GM19240 (cell line): ENCODE measurements at regions not wholly inside any gene's neighbourhood (a gene's known extent, or its start where the extent isn't known, plus 50 kb on each side); places are given as distances from the start of the nearest gene placed in this dataset.
A peak's percentile ranks its signal among the peaks of the same experiment; 100 is the strongest.
"Not testable (repeated sequence)": the region's sequence is repeated elsewhere in the genome, so short reads cannot be mapped to it uniquely, and the experiment has no call there.

Source experiments
- DNase-seq: peaks from one replicate; pipeline ENCODE4 v3.0.0; 2011; ENCODE audit warnings: low spot score; ENCODE audit not compliant: insufficient read length

DNA sequence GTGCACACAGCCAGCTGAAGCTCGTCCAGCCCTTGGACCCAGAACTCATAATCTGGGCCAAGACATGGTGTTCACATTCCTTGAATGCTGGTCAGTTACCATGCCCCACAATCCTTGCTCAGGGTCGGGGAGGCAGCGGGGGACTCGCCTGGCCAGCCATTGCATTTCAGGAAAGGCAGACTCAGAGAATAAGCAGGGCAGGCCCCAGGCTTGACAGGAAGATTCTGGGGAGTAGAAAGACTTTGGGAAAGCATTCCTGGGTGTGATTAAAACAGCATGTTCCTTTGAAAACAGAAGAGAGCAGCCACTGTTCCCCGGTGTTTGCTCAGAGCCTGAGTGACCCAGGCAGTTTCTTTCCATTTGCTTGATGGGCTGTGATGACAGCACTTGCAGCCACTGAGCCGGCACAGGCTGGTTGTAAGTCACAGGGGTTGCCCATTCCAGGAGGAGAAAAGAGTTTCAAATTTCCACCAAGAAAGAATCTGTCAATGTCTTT, 473.7 kb downstream of the TYW1 start:
- DNase-seq = no peak

DNA sequence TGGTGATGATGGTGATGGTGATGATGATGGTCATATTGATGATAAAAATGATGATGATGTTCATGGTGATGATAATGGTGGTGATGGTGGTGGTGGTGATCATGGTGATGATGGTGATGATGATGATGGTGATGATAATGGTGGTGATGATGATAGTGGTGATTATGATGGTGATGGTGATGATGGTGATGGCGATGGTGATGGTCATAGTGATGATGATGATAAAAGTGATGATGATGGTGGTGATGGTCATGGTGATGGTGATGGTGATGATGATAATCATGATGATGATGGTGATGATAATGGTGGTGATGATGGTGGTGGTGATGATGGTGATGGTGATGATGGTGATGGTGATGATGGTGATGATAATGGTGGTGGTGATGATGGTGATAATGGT, 478.7 kb downstream of the TYW1 start:
- DNase-seq = no peak

DNA sequence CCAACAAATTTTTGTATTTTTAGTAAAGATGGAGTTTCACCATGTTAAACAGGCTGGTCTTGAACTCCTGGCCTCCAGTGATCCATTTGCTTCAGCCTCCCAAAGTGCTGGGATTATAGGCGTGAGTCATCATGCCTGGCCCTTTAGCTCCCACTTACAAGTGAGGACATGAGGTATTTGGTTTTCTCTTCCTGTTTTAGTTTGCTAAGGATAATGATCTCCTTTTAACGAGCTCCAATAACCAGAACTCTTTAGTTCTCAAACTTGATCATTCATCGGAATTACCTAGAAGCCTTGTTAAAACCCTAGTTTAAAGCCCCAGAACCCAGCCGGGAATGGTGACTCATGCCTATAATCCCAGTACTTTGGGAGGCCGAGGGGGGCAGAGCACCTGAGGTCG, 481.4 kb downstream of the TYW1 start:
- DNase-seq = no peak

GRCh38 chr7:67484244-67484751, 487.7 kb downstream of the TYW1 start:
- peak; percentile 19 for DNase-seq

- no peak for DNase-seq
Measured at GRCh38 chr7:67486401-67486800, 489.8 kb downstream of the TYW1 start.

DNA sequence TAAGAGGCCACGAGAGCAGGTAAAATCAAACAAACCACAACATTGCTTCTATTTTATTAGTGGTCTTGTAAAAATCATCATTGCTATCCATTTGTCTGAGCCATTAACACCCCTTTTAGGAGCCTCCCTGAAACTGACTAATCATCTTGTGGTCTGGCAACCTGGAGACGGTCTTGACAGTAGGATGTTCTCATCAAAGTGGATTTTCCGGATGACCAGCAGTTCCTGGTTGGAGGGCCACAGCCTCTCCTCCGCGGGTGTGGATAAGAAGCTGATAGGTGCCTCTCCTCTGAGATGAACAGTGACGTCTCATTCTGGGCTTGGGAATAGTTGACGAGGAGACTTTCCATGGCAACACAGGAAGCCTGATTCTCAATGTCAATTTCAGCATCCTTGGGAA, 490.7 kb downstream of the TYW1 start:
- DNase-seq = no peak

DNA sequence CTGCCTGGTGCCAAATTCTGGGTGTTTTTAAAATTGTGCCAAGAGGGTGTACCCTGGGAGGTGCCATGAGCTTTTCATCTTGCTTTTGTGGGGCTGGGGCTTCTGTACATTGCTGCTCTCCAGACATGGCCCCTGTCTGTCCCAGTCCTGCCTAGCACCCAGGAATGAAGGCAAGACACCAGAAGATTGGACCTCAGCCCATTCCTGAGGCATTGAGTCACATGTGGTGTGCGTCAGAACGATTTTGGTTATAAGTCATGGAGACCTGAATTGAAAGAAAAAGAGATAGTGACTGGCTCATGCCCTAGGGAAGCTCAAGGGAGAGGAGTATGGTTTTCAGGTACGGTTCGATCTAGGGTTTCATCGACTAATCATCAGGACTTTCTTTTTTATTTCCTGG, 493.2 kb downstream of the TYW1 start:
- DNase-seq = no peak

DNA sequence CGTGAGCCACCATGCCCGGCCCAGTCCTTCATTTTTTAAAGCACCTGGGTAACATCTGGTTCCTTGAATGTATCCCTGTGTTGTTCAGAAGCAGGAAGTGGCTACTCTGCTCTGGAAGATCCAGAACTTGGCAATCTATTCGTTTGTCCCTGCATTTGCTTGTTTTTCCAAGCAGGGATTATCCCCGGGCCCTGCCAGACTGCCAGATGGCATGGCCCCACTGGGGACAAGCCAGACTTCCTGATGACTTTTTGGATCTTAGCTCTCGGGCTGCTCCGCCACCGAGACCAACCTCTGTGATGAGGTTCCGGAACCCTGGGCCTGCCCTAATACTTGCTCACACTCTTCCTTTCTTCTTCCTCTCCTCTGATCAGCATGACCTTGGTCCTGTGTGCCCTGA, 496.7 kb downstream of the TYW1 start:
- no peak for DNase-seq

DNA sequence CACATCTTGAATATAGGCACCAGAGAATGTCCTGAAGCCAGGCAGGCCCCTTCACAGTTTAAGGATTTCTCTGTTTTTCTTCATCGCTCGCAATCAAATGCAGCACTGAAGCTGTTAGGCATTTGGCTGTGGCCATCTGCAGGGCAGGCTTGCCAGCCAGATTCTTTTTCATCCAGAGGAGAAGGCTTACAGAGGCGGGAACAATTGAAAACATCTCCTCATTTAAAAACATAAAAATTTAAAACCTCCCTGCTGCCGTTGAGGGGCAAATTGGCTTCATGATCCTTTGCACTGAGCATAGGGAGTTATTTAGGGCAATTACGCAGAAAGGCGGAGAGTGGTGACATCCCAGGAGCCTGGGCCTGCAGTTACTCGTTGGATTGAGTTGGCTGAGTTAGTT, 500.0 kb downstream of the TYW1 start:
- no peak for DNase-seq

DNA sequence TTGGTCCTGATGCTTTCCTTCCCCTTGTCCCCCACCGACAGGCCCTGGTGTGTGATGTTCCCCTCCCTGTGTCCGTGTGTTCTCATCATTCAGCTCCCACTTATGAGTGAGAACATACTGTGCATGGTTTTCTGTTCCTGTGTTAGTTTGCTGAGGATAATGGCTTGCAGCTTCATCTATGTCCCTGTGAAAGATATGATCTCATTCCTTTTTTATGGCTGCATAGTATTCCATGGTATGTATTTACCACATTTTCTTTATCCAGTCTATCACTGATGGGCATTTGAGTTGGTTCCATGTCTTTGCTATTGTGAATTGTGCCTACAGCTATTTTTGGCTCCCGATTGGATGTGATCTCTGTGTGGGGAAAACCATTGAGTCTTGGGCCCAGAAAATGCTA, 501.3 kb downstream of the TYW1 start:
- not testable (repeated sequence) for DNase-seq

DNA sequence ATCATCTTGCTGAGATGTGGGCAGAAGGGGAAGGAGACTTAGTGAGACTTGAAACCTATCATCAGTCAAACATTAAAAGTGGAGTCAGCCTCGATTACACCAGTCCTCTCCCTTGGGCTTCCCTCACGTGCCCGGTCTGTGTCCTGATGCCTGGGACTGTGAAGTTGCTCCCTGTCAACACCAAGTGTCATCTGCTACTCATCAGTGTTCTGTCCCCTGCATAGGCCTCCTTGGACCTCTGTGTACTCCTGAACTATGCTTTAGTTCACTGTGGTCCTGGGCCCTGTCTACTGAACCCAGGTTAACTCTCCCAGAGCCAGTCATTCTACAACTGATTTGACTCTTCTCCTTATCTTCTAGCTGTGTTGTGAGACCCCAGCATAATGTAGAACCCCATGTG, 506.3 kb downstream of the TYW1 start:
- DNase-seq = no peak

- DNase-seq = no peak
Measured at GRCh38 chr7:67505449-67505848, 508.8 kb downstream of the TYW1 start.

- DNase-seq = no peak
Measured at GRCh38 chr7:67512481-67512880, 515.8 kb downstream of the TYW1 start.

DNA sequence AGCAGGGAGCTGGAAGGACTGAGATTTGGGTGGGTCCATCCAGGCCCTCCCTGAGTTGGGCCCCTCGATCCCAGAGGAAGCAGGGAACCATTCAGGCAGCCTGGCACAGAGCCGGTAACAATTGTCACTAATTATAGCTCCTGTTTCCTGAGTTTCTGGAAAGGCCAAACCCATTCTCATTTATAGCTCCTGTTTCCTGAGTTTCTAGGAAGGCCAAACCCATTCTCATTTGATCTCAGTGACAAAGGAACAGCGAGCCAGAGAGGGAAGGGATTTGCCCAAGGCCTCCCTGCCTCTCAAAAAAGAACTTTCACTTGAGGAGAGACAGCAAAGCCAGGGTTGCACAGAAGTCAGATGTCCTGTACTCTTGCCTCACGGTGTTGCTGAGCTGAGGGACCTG, 521.9 kb downstream of the TYW1 start:
- DNase-seq = no peak

DNA sequence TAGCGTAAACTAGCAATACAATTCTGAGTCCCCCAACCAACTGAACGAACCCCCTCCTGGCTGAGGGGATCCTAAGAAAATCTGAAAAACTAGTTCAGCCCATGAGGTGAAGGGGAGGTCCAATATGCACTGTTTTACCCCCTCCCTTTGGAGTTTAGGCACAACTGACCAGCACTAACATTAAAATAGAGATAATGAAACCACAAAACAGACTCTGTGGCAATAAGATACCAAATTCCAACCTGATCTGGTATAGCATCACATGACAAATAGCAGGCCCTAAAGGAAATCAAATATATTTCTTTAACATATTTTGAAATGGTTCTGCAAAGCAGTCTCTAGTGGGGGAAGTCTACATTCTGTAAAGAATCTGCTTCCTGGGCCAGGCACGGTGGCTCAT, 522.5 kb downstream of the TYW1 start:
- DNase-seq = no peak

DNA sequence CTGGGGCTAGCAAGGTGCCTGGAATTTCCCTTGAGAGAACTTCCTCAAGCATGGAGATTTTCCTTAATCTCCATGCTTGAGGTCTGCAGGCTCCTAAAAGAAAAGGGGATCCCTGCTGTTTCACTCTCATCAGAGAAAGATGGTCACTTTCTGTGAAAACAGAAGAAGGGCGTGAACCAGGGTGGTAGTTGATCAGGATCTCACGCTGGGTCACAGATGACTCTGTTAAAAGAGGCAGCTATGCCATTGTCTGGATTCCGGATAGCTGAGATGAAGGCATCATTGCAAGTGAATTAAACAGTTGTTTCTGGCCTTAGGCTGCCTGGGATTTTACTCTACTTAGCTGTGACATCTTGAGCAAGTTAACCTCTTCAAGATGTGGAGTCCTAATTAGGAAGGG, 525.9 kb downstream of the TYW1 start:
- DNase-seq = no peak

- DNase-seq = no peak
Measured at GRCh38 chr7:67523713-67524112, 527.1 kb downstream of the TYW1 start.

GRCh38 chr7:67525588-67525987, 529.0 kb downstream of the TYW1 start:
- DNase-seq = no peak

DNA sequence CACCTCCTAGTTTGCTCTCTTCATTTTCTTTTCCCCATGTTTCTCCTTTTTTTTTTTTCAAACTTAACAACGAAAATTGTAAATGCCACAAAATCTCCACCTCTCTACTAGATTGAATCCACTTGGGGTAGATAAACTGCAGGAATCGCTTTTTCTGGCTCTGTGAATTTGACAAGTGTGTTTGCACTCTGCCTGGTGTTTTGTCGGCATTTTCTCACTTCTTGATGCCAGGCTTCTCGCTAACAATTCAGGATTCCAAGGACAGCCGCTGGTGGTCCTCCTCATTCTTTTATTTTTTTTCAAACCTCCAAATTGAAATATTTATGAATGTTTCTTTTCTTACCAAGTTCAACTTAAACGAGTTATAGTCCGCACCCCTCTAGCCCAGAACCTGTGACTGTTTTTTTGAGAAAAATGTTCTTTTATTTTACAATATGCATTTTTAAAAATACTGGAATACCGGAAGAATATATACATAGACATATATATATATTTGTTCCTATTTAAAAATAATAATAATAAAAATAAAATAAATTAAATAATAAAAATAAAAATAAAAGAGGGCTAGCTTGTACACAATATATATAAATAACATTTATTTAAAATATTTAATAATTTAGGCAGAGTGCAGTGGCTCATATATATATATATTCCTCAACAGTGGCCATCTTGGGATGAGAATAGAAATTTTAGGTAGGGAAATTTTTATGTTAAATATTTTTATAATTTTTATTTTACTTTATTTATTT, 538.8 kb downstream of the TYW1 start:
- DNase-seq = no peak

- no peak for DNase-seq
Measured at GRCh38 chr7:67542916-67543315, 546.3 kb downstream of the TYW1 start.

GRCh38 chr7:67547183-67547907, 550.7 kb downstream of the TYW1 start:
- no peak for DNase-seq

- no peak for DNase-seq
Measured at GRCh38 chr7:67549126-67549525, 552.5 kb downstream of the TYW1 start.
